MCF 10A (cell line): ENCODE measurements at regions not wholly inside any gene's neighbourhood (a gene's known extent, or its start where the extent isn't known, plus 50 kb on each side); places are given as distances from the start of the nearest gene placed in this dataset.

Experiments used
- BruUV-seq: library from RNA; stranded (reverse); fragments of 400-500 nt; replicated peaks from 2 replicates; lab custom pipeline; 2021; lab: Mats Ljungman, UMichigan
- CTCF ChIA-PET: fragments of 300-600 bp; sonication (Branson Sonifier 250); formaldehyde crosslinking; extraction: SDS; loops from one replicate; lab custom pipeline; 2021; ENCODE audit warnings: antibody characterized with exemption, inconsistent platforms; lab: Yijun Ruan, JAX
- POLR2A ChIA-PET: fragments of 300-600, 350-650 bp; sonication (Branson Sonifier 250); formaldehyde crosslinking; extraction: SDS; loops from one replicate; lab custom pipeline; 2020; ENCODE audit warnings: antibody characterized with exemption, inconsistent platforms; lab: Yijun Ruan, JAX
- DNase-seq: peaks from one replicate; pipeline ENCODE4 v3.0.0-alpha.2; 2018; ENCODE audit not compliant: unreplicated experiment
- H3K27ac Mint-ChIP-seq: one replicate; pipeline ENCODE4 v1.8.0; 2022; ENCODE audit warnings: mild to moderate bottlenecking, low read depth, mixed read lengths; ENCODE audit not compliant: unreplicated experiment
- H3K27me3 Mint-ChIP-seq: one replicate; pipeline ENCODE4 v1.8.0; 2022; ENCODE audit warnings: mixed read lengths; ENCODE audit not compliant: insufficient read depth, unreplicated experiment
- H3K36me3 Mint-ChIP-seq: one replicate; pipeline ENCODE4 v1.8.0; 2022; ENCODE audit warnings: mild to moderate bottlenecking, moderate library complexity, mixed read lengths; ENCODE audit not compliant: insufficient read depth, unreplicated experiment
- H3K4me1 Mint-ChIP-seq: one replicate; pipeline ENCODE4 v1.8.0; 2022; ENCODE audit warnings: mixed read lengths; ENCODE audit not compliant: insufficient read depth, unreplicated experiment
- H3K4me3 Mint-ChIP-seq: one replicate; pipeline ENCODE4 v1.8.0; 2022; ENCODE audit warnings: mild to moderate bottlenecking, moderate library complexity, mixed read lengths; ENCODE audit not compliant: unreplicated experiment
- H3K9me3 Mint-ChIP-seq: one replicate; pipeline ENCODE4 v1.8.0; 2022; ENCODE audit warnings: mixed read lengths; ENCODE audit not compliant: unreplicated experiment
- intact Hi-C: fragments of 100-400 bp; cut with micrococcal nuclease; formaldehyde crosslinking; loops from 2 replicates; pipeline ENCODE4 v1.14.1; 2022
- TF ChIP-seq, protein P1 (sequence below): fragments of 200-600 bp; IDR thresholded peaks from one replicate; pipeline ENCODE4 v1.8.0; 2022; ENCODE audit warnings: antibody characterized with exemption, mild to moderate bottlenecking; ENCODE audit not compliant: unreplicated experiment

DNA sequence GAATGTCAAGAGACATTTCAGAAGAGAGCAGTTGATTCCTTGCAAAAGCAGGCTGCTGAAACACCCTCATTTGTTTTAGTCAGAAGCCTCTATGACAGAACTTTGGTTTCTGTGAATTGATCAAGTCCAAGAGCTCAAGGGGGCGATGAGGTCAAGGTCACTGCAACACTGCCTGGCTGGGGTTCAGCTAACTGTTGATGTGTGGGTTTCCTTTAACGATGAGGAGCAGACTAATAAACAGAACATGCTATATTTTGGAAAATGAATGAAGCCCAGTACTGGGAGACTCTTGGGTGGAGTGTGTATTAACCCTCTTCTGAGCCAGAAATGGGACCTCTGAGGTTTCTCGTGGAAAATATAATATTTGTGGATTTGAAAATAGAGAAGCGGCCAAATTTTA is 109.3 kb downstream of the ZC3H11B start:
- intact Hi-C loops: no loop called here
- POLR2A ChIA-PET: no interaction called here

DNA sequence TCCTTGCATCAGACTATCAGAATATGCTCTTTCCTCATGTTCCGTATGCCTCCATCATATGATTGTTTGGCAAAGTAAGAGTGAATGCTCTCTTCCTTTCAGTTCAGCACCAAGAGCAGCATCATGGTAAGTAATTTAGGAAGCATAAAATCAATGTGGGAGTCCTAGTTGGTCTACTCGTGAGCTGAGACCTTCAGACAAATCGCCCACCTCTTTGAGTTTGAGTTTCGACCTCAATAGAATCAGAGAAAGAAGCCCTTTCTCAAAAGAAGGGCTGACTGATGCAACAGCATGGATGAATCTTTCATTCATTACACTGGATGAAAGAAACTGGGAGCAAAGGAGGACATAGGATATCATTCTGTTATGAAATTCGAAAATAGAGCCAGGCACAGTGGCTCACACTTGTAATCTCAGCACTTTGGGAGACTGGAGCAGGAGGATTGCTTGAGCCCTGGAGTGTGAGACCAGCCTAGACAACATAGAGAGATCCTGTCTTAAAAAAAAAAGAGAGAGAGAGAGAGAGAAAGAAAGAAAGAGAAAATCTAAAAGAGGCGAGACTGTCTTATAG is 112.5 kb downstream of the ZC3H11B start:
- no peaks in the 10 kb centered on the region for H3K36me3 Mint-ChIP-seq
- no peak overlapping the region for H3K27ac Mint-ChIP-seq
- TF ChIP-seq, protein P1, sequence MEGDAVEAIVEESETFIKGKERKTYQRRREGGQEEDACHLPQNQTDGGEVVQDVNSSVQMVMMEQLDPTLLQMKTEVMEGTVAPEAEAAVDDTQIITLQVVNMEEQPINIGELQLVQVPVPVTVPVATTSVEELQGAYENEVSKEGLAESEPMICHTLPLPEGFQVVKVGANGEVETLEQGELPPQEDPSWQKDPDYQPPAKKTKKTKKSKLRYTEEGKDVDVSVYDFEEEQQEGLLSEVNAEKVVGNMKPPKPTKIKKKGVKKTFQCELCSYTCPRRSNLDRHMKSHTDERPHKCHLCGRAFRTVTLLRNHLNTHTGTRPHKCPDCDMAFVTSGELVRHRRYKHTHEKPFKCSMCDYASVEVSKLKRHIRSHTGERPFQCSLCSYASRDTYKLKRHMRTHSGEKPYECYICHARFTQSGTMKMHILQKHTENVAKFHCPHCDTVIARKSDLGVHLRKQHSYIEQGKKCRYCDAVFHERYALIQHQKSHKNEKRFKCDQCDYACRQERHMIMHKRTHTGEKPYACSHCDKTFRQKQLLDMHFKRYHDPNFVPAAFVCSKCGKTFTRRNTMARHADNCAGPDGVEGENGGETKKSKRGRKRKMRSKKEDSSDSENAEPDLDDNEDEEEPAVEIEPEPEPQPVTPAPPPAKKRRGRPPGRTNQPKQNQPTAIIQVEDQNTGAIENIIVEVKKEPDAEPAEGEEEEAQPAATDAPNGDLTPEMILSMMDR: no peak
- H3K4me3 Mint-ChIP-seq: no peak overlapping the region
- no peaks in the 10 kb centered on the region for H3K4me1 Mint-ChIP-seq
- intact Hi-C loops: no loop called here
- no TSS peak for BruUV-seq
- H3K27me3 Mint-ChIP-seq: peaks cover 88% of the 10 kb centered on the region
- ChIA-PET POLR2A (no interaction called here), CTCF (interaction anchor here (0.5 kb wide), 1 partner anchor 1084 kb away, joined by 3 read pairs; no protein-coding TSS in a partner anchor)
- no peaks in the 10 kb centered on the region for H3K9me3 Mint-ChIP-seq
- DNase-seq: no peak

More for the DNA sequence above, 109.3 kb downstream of the ZC3H11B start:
- no peaks in the 10 kb centered on the region for H3K9me3 Mint-ChIP-seq
- no peak overlapping the region for H3K27ac Mint-ChIP-seq
- H3K4me3 Mint-ChIP-seq: no peak overlapping the region
- H3K36me3 Mint-ChIP-seq: no peaks in the 10 kb centered on the region
- no peak for DNase-seq
- peaks cover 90% of the 10 kb centered on the region for H3K27me3 Mint-ChIP-seq
- no peaks in the 10 kb centered on the region for H3K4me1 Mint-ChIP-seq
- BruUV-seq: no TSS peak
- CTCF ChIA-PET: interaction anchor here (0.7 kb wide), 1 partner anchor 1181 kb away, joined by 3 read pairs; no protein-coding TSS in a partner anchor
- TF ChIP-seq, protein P1: no peak

- ChIA-PET CTCF (interaction anchor here (1.3 kb wide), 1 partner anchor 70 kb away, joined by 3 read pairs; no protein-coding TSS in a partner anchor), POLR2A (interaction anchor here (0.6 to 1.4 kb wide), 2 partner anchors 9 to 183 kb away, joined by 3 read pairs; no protein-coding TSS in a partner anchor)
- Mint-ChIP-seq H3K9me3 (no peaks in the 10 kb centered on the region), H3K4me1 (no peaks in the 10 kb centered on the region), H3K36me3 (no peaks in the 10 kb centered on the region), H3K4me3 (no peak overlapping the region), H3K27ac (no peak overlapping the region), H3K27me3 (peaks cover 73% of the 10 kb centered on the region)
- TF ChIP-seq, protein P1: no peak
- no TSS peak for BruUV-seq
- DNase-seq: peak; percentile 96
- intact Hi-C loops: no loop called here
These were observed 114.2 kb downstream of the ZC3H11B start for GRCh38 chr1:219498666-219499065.

- TF ChIP-seq, protein P1: no peak
- Mint-ChIP-seq H3K36me3 (no peaks in the 10 kb centered on the region), H3K9me3 (no peaks in the 10 kb centered on the region), H3K4me3 (no peak overlapping the region), H3K27ac (no peak overlapping the region), H3K27me3 (peaks cover 76% of the 10 kb centered on the region), H3K4me1 (no peaks in the 10 kb centered on the region)
- ChIA-PET CTCF (interaction anchor here (0.6 kb wide), 1 partner anchor 19 kb away, joined by 3 read pairs; no protein-coding TSS in a partner anchor), POLR2A (no interaction called here)
- intact Hi-C loops: no loop called here
- DNase-seq: no peak
- BruUV-seq: no TSS peak
These were observed 117.0 kb downstream of the ZC3H11B start for GRCh38 chr1:219495737-219496408.
